ENCODE measurements at regions not wholly inside any gene's neighbourhood (a gene's known extent, or its start where the extent isn't known, plus 50 kb on each side); places are given as distances from the start of the nearest gene placed in this dataset.

DNA sequence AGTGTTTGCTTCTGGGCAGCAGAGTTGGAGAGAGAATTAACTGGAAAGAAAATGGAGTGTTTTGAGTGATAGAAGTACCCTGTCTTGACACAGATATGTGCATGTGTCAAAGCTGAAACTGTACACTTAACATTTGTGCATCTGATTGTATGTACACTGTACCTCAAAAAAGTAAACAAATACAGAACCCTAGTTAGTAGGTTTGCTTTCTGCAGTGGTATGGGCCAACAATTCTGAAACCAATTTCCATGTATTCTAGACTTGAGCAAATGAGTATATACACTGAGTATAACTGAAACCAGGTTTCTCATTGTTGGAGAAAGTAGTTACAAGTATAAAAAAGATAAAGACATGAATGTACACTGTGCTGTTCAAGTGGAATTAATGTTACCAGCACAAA lies 52.4 kb downstream of the ELAPOR2 start:
- Histone ChIP-seq H3K27me3 (replicated peaks in 1 of 4; ENCODE audit: control extremely low read depth in 1 of 4, control insufficient read depth in 3 of 4, insufficient read depth in 4 of 4, low read length in 3 of 4) (no peaks in the 10 kb centered on the region), H3K36me3 (replicated peaks in 1 of 2; ENCODE audit: control extremely low read depth in 1 of 2, control insufficient read depth in 1 of 2, extremely low read depth in 1 of 2, insufficient read depth in 2 of 2, low read length in 1 of 2) (no peaks in the 10 kb centered on the region), H3K9ac (ENCODE audit: low read length) (no peak overlapping the region), H4K20me1 (ENCODE audit: control insufficient read depth, insufficient read depth, low read length, poor library complexity, severe bottlenecking) (no peaks in the 10 kb centered on the region), H3K4me1 (ENCODE audit: control insufficient read depth in 2 of 2, insufficient read depth in 2 of 2, low read length in 2 of 2) (no peaks in the 10 kb centered on the region), H3K9me3 (ENCODE audit: control extremely low read depth in 1 of 3, control insufficient read depth in 2 of 3, insufficient read depth in 1 of 3, low read length in 2 of 3) (no peaks in the 10 kb centered on the region), H2AFZ (ENCODE audit: insufficient read depth, low read depth, low read length, poor library complexity, severe bottlenecking) (no peak overlapping the region), H3K27ac (ENCODE audit: low read length in 2 of 2) (no peak overlapping the region), H3K79me2 (ENCODE audit: control insufficient read depth, insufficient read depth, low read length) (peaks cover 19% of the 10 kb centered on the region), H3K4me3 (ENCODE audit: control extremely low read depth in 1 of 5, extremely low read depth in 1 of 5, insufficient read depth in 1 of 5, low read depth in 2 of 5, low read length in 4 of 5) (no peak overlapping the region), H3K4me2 (replicated peaks; ENCODE audit: low read depth, low read length, poor library complexity, severe bottlenecking) (no peak overlapping the region)
- TF ChIP-seq CTCF (IDR thresholded peaks at IDR 0.05), result no peak
- H3K27me3 Mint-ChIP-seq, result peaks cover 3% of the 10 kb centered on the region
- no peak overlapping the region for H3K27ac Mint-ChIP-seq
- ChIA-PET POLR2A (no interaction called here), CTCF (no interaction called here)
- peaks cover 3% of the 10 kb centered on the region for H3K4me1 Mint-ChIP-seq
- intact Hi-C loops (cut with micrococcal nuclease), result no loop called here
- H3K4me3 Mint-ChIP-seq, result no peak overlapping the region
- ATAC-seq (ENCODE audit: low read depth) (no peak), DNase-seq (no peak)
- H3K9me3 Mint-ChIP-seq (ENCODE audit: insufficient read depth), result no peaks in the 10 kb centered on the region

DNA sequence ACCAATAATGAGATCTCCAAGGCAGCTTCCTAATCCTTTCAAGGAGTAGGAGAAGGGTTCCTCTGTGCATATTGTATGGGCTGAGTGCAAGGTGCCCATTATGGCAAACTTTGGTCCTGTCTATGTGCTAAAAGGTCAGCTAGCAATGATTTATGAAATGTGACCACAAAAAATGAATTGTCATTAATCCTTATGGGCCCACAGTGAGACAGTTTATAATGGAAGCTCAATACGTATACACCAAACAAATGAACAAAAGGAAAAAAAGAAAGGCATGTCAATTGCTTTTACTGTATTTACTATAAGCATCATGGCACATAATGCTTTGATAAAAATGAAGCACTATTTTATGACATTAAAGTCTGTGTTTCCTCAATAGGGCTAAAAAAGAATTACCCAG lies 54.5 kb downstream of the ELAPOR2 start:
- POLR2A ChIA-PET, result no interaction called here

More for the DNA sequence above, 54.5 kb downstream of the ELAPOR2 start:
- Histone ChIP-seq H3K36me3 (replicated peaks in 1 of 2; ENCODE audit: control extremely low read depth in 1 of 2, control insufficient read depth in 1 of 2, extremely low read depth in 1 of 2, insufficient read depth in 2 of 2, low read length in 1 of 2) (no peaks in the 10 kb centered on the region), H3K4me1 (ENCODE audit: control insufficient read depth in 2 of 2, insufficient read depth in 2 of 2, low read length in 2 of 2) (no peaks in the 10 kb centered on the region), H3K27me3 (replicated peaks in 1 of 4; ENCODE audit: control extremely low read depth in 1 of 4, control insufficient read depth in 3 of 4, insufficient read depth in 4 of 4, low read length in 3 of 4) (no peaks in the 10 kb centered on the region), H4K20me1 (ENCODE audit: control insufficient read depth, insufficient read depth, low read length, poor library complexity, severe bottlenecking) (no peaks in the 10 kb centered on the region), H3K79me2 (ENCODE audit: control insufficient read depth, insufficient read depth, low read length) (peaks cover 22% of the 10 kb centered on the region), H3K4me2 (replicated peaks; ENCODE audit: low read depth, low read length, poor library complexity, severe bottlenecking) (no peak overlapping the region), H2AFZ (ENCODE audit: insufficient read depth, low read depth, low read length, poor library complexity, severe bottlenecking) (no peak overlapping the region), H3K9me3 (ENCODE audit: control extremely low read depth in 1 of 3, control insufficient read depth in 2 of 3, insufficient read depth in 1 of 3, low read length in 2 of 3) (no peaks in the 10 kb centered on the region), H3K9ac (ENCODE audit: low read length) (no peak overlapping the region), H3K27ac (ENCODE audit: low read length in 2 of 2) (no peak overlapping the region), H3K4me3 (ENCODE audit: control extremely low read depth in 1 of 5, extremely low read depth in 1 of 5, insufficient read depth in 1 of 5, low read depth in 2 of 5, low read length in 4 of 5) (no peak overlapping the region)
- CTCF ChIA-PET, result interaction anchor here (1.0 kb wide), 1 partner anchor 9 kb away, joined by 3 read pairs; no protein-coding TSS in a partner anchor
- intact Hi-C loops (cut with micrococcal nuclease), result no loop called here
- H3K27ac Mint-ChIP-seq, result no peak overlapping the region
- no peak for ATAC-seq (ENCODE audit: low read depth)
- H3K4me1 Mint-ChIP-seq, result peaks cover 3% of the 10 kb centered on the region
- DNase-seq, result no peak
- H3K9me3 Mint-ChIP-seq (ENCODE audit: insufficient read depth), result no peaks in the 10 kb centered on the region
- TF ChIP-seq CTCF (IDR thresholded peaks at IDR 0.05), result no peak
- TF ChIP-seq EZH2 (IDR thresholded peaks at IDR 0.05; ENCODE audit: borderline replicate concordance, insufficient read depth, low read depth, low read length, poor library complexity, severe bottlenecking), result no peak
- WGBS (ENCODE audit: insufficient coverage), result no CpG with 5 or more reads among the region's 1 CpG
- peaks cover 12% of the 10 kb centered on the region for H3K27me3 Mint-ChIP-seq
- H3K4me3 Mint-ChIP-seq, result no peak overlapping the region
